GM10266 (cell line): ENCODE measurements at regions not wholly inside any gene's neighbourhood (a gene's known extent, or its start where the extent isn't known, plus 50 kb on each side); places are given as distances from the start of the nearest gene placed in this dataset.

Experiments used
- DNase-seq: peaks from one replicate; pipeline ENCODE4 v3.0.0; 2012; ENCODE audit errors: extremely low spot score
- TF ChIP-seq, protein P1 (sequence below): IDR thresholded peaks from 2 replicates; pipeline ENCODE4 v1.5.1; 2012; ENCODE audit warnings: mild to moderate bottlenecking, low read depth; ENCODE audit not compliant: control insufficient read depth, insufficient read depth; ENCODE audit errors: missing control alignments

DNA sequence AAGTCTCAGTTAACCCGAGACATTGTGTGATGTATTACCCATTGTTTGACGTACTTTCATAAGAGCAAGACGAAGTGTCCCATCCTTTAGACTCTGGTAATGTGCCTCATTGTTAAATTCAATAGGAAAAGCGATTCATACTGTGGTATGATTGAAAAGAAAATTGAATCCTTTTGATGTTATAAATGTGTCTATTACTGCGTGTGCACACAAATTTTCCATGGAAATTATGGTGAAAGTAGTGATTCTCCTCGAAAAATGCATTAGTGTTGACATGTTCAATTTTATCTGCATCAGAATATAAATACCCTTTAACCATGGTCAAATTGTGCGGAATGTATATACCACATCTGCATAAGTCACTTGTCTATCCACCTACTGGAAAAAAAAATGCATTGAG, 386.8 kb downstream of the INSC start:
- TF ChIP-seq, protein P1, sequence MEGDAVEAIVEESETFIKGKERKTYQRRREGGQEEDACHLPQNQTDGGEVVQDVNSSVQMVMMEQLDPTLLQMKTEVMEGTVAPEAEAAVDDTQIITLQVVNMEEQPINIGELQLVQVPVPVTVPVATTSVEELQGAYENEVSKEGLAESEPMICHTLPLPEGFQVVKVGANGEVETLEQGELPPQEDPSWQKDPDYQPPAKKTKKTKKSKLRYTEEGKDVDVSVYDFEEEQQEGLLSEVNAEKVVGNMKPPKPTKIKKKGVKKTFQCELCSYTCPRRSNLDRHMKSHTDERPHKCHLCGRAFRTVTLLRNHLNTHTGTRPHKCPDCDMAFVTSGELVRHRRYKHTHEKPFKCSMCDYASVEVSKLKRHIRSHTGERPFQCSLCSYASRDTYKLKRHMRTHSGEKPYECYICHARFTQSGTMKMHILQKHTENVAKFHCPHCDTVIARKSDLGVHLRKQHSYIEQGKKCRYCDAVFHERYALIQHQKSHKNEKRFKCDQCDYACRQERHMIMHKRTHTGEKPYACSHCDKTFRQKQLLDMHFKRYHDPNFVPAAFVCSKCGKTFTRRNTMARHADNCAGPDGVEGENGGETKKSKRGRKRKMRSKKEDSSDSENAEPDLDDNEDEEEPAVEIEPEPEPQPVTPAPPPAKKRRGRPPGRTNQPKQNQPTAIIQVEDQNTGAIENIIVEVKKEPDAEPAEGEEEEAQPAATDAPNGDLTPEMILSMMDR = no peak
- no peak for DNase-seq

DNA sequence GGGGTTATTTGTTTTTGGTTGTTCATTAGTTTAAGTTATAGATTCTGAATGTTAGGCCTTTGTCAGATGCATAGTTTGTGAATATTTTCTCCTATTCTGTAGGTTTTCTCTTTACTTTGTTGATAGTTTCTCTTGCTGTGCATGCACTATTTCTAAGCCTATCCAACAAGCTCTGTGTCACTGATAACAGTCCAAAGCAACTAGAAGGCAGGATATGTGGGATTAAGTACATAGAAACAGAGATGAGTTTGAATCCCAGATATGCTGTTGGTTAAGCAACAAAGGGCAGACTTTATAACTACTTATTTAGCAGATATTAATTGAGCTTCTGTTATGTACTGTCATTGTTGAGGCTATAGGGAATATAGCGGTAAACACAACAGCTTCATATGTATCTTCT, 390.4 kb downstream of the INSC start:
- TF ChIP-seq, protein P1 = no peak
- no peak for DNase-seq

DNA sequence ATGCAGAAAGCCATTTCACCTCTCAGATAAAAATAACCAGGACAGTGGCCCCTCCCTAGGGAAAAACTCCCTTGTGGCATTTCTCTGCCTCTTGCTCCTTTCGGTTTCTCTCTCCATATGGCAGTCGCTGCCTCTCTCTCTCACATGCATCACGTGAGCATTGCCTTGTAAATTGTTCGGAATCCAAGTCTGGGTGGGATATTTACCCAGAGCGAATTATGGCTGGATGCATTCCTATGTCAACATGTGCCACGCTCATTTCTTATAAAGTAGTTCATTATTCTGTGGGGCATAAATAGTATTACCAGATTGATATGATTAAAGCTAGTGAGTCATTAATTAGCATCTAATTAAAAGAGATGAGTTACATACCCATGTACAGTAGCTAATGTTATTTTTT, 392.9 kb downstream of the INSC start:
- TF ChIP-seq, protein P1 = no peak
- DNase-seq = no peak

DNA sequence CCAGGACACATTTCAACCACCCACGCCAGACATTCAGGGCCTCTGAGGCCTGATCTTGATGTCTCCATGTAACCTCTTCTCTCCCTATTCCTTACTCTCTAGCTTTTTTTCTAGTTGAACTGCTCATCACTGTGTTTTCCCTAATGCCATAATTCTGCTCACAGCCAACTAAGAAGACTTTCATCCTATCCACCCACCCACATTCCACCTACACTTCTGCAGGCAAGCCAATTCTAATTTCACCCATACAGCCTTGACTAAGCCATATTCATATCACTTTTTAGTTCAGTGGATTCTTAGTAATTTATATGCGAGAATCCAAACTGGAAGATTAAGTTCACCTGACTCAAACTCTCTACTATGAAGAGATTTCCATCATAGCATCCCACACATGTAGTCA, 394.4 kb downstream of the INSC start:
- TF ChIP-seq, protein P1 = no peak
- DNase-seq = no peak

DNA sequence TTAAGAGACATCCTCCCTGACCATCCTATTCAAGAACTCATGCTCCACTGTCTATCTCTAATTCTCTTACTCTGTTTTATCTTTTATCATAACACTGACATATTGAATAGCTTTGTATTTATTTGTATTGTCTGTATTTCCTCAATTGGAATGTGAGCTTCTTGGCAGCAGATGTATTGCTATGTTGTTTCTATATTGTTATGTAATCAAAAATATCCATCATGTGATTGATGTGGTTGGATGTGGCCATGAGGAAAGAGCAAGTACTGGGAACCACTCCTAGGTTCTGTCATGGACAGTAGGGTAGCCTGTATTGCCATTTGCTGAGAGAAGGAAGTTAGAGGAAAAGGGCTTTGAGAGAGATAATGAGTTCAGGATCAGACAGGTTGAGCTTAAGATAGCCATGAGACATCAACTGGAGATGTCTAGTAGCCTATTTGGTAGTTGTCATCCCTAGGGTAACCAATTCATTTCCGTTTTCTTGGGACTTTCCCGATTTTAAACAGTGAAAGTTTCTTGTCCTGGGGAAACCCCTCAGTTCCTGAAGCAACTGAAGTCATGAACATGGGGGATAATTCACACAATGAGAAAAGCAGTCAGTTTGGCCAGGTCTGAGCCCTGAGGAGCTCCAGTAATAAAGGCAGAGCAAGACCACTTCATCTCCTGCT, 404.5 kb downstream of the INSC start:
- DNase-seq = peak; percentile 18
- TF ChIP-seq, protein P1 = no peak

DNA sequence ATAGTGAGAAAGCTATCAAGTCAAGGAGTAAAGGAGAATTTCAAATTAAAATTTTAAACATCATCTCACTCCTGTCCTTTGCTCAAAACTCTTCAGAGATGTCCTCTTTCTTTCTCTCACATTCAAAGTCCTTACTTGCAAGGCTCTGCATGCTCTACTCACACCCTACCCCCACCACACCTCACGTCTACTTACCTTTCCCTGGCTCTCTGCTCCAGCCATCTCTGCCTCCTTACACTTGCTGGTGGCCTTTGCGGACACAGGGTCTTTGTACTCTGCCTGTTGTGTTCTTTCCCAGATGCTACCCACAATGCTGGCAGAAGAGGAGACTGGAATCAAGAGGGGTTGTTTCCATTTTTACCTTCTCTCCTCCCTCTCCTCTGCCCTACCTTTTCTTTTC, 405.2 kb downstream of the INSC start:
- TF ChIP-seq, protein P1 = no peak
- DNase-seq = no peak

DNA sequence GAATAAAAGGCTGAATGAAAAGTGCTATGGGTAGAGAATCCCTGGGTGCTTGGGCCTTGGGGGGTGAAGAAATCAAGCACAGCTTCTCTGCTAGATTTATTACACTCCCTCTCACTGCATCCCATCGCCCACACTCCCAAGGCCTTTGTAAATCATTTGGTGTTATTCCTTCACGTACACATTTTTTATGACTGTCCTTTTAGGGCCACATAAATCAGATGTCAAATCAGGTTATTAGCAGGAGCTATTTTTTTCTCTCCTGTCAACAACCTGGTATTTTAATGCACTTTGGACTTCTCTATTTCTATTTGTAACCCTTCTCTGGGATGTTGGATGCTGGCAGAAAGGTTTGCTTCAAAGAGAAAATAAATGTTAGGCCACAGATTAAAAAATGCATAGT, 408.8 kb downstream of the INSC start:
- TF ChIP-seq, protein P1 = no peak
- no peak for DNase-seq
